ENCODE measurements at regions not wholly inside any gene's neighbourhood (a gene's known extent, or its start where the extent isn't known, plus 50 kb on each side); places are given as distances from the start of the nearest gene placed in this dataset.

DNA sequence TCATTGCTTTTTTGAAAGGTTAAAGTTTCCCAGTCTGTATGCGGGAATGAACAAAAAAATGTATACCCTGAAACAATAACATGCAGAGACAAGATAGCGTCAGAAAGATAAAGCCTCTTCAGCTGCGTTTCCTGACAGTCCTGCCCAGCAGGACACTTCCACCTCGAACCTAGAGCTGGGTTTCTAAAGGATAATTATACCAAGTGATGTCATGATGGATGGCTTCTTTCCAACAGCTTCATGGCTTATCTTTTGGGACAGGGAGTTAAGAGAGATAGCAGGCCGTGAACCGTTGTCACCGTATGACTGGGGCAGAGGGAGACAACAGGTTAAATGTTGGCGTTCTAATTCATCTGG lies 267.6 kb upstream of the SGK1 start:
- TF ChIP-seq, protein P1, sequence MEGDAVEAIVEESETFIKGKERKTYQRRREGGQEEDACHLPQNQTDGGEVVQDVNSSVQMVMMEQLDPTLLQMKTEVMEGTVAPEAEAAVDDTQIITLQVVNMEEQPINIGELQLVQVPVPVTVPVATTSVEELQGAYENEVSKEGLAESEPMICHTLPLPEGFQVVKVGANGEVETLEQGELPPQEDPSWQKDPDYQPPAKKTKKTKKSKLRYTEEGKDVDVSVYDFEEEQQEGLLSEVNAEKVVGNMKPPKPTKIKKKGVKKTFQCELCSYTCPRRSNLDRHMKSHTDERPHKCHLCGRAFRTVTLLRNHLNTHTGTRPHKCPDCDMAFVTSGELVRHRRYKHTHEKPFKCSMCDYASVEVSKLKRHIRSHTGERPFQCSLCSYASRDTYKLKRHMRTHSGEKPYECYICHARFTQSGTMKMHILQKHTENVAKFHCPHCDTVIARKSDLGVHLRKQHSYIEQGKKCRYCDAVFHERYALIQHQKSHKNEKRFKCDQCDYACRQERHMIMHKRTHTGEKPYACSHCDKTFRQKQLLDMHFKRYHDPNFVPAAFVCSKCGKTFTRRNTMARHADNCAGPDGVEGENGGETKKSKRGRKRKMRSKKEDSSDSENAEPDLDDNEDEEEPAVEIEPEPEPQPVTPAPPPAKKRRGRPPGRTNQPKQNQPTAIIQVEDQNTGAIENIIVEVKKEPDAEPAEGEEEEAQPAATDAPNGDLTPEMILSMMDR (IDR thresholded peaks at IDR 0.05): no peak
- TF ChIP-seq POLR2A (IDR thresholded peaks at IDR 0.05): no peak

All from adrenal gland (tissue), 5 donors.